ENCODE measurements at regions not wholly inside any gene's neighbourhood (a gene's known extent, or its start where the extent isn't known, plus 50 kb on each side); places are given as distances from the start of the nearest gene placed in this dataset.

DNA sequence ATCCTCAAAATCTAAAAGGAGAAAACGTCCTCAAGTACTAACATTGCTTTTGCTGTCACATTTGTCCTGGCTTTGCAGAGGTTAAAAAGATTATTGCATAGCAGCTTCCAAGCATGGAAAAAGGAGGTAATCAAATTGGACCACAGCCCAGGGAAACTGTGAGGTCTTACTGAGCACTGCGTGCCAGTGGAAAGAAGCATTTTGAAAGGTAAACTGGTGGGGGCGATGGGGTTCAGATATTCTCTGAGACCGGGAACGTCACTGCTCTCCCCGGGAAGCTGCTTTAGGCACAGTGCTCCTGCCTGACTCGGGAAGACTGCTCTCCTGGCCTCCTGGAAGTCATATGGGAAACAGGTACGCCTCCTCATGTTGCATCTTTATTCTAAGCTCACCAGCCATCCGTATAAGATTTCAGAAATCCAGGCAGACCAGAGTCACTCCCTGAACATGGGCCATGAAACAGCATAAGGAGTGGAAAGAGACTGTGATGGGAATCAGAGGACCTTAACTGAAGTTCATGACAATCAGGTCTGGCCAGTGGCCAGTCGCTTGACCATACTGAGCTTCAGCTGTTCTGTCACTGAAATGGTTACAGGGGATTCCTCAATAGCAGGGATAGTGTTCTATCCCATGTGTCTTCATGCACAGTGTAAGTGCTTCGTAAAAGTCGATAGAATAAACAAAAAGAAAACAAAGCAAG, 284.1 kb downstream of the TRIB2 start:
- Mint-ChIP-seq H3K27me3 (no peaks in the 10 kb centered on the region), H3K4me3 (no peak overlapping the region), H3K36me3 (no peaks in the 10 kb centered on the region), H3K27ac (no peak overlapping the region), H3K4me1 (ENCODE audit: low read depth) (no peaks in the 10 kb centered on the region), H3K9me3 (no peaks in the 10 kb centered on the region)
- DNase-seq, result no peak
- ChIA-PET CTCF (interaction anchor here (0.8 to 1.4 kb wide), 3 partner anchors 9 to 284 kb away, joined by 3 to 4 read pairs (median 3); partner anchors contain the start of gene TRIB2), POLR2A (no interaction called here)
- intact Hi-C loops (cut with micrococcal nuclease), result loop anchor here (10.0 kb wide), 1 partner anchor 1136 kb away; no protein-coding TSS in a partner anchor

DNA sequence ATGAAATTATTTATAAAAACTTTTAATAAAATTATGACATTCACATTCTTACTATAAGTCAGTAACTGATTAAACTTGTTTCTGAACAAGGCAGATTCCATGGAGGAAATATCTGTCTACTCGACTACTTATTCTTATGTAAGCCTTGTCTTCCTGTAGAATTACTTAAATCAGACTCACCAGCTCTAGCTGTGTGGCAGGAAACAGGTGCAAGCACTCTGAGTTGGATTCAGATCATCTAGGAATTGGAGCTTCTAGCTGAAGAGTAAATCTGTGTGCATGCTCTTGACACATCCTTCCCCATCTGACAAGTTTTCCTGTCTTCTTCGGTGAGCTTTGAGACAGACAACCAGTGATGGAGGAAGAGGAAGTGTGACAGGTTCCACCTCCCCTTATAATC, 284.7 kb downstream of the TRIB2 start:
- no peaks in the 10 kb centered on the region for H3K36me3 Mint-ChIP-seq
- intact Hi-C loops (cut with micrococcal nuclease), result loop anchor here (10.0 kb wide), 1 partner anchor 1137 kb away; no protein-coding TSS in a partner anchor
- no peak overlapping the region for H3K4me3 Mint-ChIP-seq
- no peaks in the 10 kb centered on the region for H3K27me3 Mint-ChIP-seq
- H3K9me3 Mint-ChIP-seq, result no peaks in the 10 kb centered on the region
- no peak overlapping the region for H3K27ac Mint-ChIP-seq
- DNase-seq, result no peak
- ChIA-PET POLR2A (no interaction called here), CTCF (interaction anchor here (0.8 to 1.4 kb wide), 3 partner anchors 10 to 285 kb away, joined by 3 to 4 read pairs (median 3); partner anchors contain the start of gene TRIB2)
- no peaks in the 10 kb centered on the region for H3K4me1 Mint-ChIP-seq (ENCODE audit: low read depth)

DNA sequence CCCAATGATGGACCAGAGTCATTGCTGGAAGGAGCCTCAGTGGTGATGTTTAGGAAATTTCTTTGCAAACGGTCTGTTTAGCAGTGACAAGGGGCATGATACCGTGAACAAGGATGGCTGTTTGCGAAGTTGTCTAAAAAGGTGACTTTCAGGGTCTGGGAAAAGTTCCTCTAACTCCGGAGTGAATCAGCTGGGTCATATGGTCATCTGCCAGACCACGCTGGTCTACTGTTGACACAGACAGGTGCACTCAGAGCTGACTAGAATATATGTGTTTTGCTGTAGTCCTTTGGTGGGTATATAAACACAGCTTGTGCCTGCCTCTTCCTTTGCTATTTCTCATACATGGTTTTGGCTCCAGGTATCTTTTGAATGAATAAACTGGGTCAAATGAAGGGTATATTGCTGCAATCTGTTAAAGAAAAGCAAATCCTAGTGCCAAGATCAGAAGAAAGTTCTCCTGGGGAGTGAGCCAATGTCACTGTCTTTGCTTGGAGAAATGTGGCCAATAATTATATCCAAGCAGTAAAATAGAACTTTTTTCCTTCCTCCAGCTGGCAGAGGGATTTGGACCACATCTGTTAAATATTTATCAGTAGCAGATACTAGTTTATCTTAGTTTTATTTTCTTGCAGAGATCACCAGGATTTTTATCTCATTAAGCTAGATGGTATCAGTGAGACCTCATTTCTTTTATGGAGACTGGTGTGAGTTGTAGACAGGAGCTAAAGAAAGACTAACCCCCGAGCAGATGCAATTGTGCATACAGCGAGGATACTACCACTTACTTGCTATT, 286.0 kb downstream of the TRIB2 start:
- no peaks in the 10 kb centered on the region for H3K9me3 Mint-ChIP-seq
- H3K36me3 Mint-ChIP-seq, result no peaks in the 10 kb centered on the region
- DNase-seq, result no peak
- H3K27ac Mint-ChIP-seq, result no peak overlapping the region
- CTCF ChIA-PET, result interaction anchor here (0.9 to 2.0 kb wide), 2 partner anchors 72 to 285 kb away, joined by 3 to 5 read pairs; partner anchors contain the start of gene TRIB2
- H3K27me3 Mint-ChIP-seq, result peaks cover 5% of the 10 kb centered on the region
- H3K4me3 Mint-ChIP-seq, result no peak overlapping the region
- H3K4me1 Mint-ChIP-seq (ENCODE audit: low read depth), result no peaks in the 10 kb centered on the region
- POLR2A ChIA-PET, result no interaction called here
- intact Hi-C loops (cut with micrococcal nuclease), result loop anchor here (10.0 kb wide), 1 partner anchor 1138 kb away; no protein-coding TSS in a partner anchor

DNA sequence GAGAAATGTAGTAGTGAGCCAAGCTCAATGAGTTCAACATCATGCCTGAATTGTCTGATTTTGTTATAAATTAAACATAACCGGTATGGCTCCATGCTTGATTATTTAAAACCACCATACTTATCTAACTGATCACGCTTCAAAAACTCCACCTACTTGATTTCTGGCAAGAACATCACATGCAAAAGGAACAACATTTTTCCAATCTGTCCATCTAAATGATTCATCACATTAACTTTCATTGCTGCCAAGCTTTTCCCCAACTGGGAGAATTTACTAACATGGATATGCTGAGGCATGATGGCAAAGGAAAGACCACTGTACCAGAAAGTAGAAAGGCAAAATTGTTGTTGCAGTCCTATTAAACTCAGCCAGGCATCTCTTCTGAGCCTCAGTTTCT, 286.8 kb downstream of the TRIB2 start:
- no peaks in the 10 kb centered on the region for H3K36me3 Mint-ChIP-seq
- no peak overlapping the region for H3K4me3 Mint-ChIP-seq
- intact Hi-C loops (cut with micrococcal nuclease), result loop anchor here (10.0 kb wide), 1 partner anchor 1139 kb away; no protein-coding TSS in a partner anchor
- ChIA-PET CTCF (interaction anchor here (1.3 to 2.0 kb wide), 2 partner anchors 72 to 286 kb away, joined by 3 to 5 read pairs; partner anchors contain the start of gene TRIB2), POLR2A (no interaction called here)
- H3K4me1 Mint-ChIP-seq (ENCODE audit: low read depth), result no peaks in the 10 kb centered on the region
- no peak overlapping the region for H3K27ac Mint-ChIP-seq
- peaks cover 6% of the 10 kb centered on the region for H3K27me3 Mint-ChIP-seq
- no peaks in the 10 kb centered on the region for H3K9me3 Mint-ChIP-seq
- DNase-seq, result no peak

DNA sequence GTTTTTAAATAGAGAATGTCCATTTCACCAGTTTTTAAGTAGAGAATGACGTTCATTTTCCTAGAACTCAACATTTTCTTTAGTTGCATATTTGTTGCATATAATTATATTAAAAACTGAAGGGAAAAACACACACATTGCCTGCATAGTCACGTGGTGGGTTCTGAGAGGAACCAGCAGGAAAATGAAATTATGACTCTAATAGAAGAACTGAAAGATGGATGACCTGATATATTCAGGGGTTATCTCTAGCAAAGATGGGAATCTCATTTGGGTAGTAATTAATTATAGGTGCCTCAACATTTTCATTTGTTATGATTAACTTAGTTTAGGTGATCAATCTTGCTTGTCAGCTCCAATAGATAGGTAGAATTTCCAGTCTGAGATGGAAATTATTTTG, 288.3 kb downstream of the TRIB2 start:
- CTCF ChIA-PET, result no interaction called here
- intact Hi-C loops (cut with micrococcal nuclease), result loop anchor here (5.0 to 10.0 kb wide), 2 partner anchors 448 to 1140 kb away; no protein-coding TSS in a partner anchor

DNA sequence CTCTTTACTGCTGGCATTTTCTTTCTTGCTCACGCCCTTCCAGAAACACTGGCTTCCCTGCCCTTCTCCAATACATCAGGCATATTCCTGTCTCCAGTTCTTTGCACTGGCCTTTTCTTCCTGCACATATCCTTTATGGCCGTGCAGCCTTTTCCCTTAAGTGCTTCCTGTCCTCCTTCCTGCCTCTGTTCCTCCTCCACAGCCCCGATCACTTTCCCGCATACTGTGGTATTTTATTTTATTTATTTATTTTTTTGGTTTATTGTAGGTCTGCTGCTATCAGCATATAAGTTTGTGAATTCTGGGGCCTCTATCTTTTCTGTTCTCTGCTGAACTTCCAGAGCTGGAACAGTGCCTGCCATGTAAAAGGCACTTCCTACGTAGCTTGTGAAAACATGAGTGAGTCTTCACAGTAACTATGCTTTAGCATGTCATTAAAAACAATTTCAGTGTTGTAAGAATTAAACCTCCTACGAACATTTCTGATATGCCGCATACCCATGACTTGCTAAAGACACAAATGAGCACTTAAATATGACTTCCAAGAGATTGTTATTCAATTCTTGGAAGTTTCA, 289.1 kb downstream of the TRIB2 start:
- Mint-ChIP-seq H3K27ac (no peak overlapping the region), H3K9me3 (no peaks in the 10 kb centered on the region), H3K4me3 (no peak overlapping the region), H3K4me1 (ENCODE audit: low read depth) (no peaks in the 10 kb centered on the region), H3K27me3 (peaks cover 8% of the 10 kb centered on the region), H3K36me3 (no peaks in the 10 kb centered on the region)
- DNase-seq, result no peak
- POLR2A ChIA-PET, result no interaction called here
- intact Hi-C loops (cut with micrococcal nuclease), result loop anchor here (1.0 to 10.0 kb wide), 5 partner anchors 287 to 1177 kb away; no protein-coding TSS in a partner anchor
- CTCF ChIA-PET, result interaction anchor here (0.6 to 2.4 kb wide), 24 partner anchors 10 to 1221 kb away, joined by 3 to 37 read pairs (median 10); partner anchors contain the start of gene TRIB2

More for the DNA sequence above, 288.3 kb downstream of the TRIB2 start:
- H3K4me1 Mint-ChIP-seq (ENCODE audit: low read depth), result no peaks in the 10 kb centered on the region
- no peaks in the 10 kb centered on the region for H3K36me3 Mint-ChIP-seq
- no peak overlapping the region for H3K4me3 Mint-ChIP-seq
- POLR2A ChIA-PET, result no interaction called here
- no peaks in the 10 kb centered on the region for H3K9me3 Mint-ChIP-seq
- DNase-seq, result no peak
- no peak overlapping the region for H3K27ac Mint-ChIP-seq
- H3K27me3 Mint-ChIP-seq, result peaks cover 6% of the 10 kb centered on the region

DNA sequence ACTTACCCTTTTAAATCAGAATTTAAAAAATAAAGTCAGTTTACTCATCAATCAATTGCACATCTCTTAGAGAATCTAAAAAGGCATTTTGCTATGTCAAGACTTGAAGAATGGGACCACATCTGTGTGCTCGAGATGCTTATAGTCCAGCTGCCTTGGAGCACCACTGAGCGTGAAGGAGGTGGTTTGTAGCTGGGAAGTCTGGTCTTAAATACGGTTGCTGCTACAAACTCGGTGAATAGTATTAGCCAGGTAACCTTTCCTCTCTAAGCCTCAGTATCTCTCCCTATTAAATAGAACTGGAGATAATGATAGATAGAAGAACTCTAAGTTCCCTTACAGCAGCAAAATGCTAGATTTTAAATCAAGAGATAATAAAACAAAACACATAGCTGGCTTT, 289.7 kb downstream of the TRIB2 start:
- peaks cover 8% of the 10 kb centered on the region for H3K27me3 Mint-ChIP-seq
- no peaks in the 10 kb centered on the region for H3K4me1 Mint-ChIP-seq (ENCODE audit: low read depth)
- H3K4me3 Mint-ChIP-seq, result no peak overlapping the region
- no peak for DNase-seq
- ChIA-PET CTCF (interaction anchor here (0.6 to 2.4 kb wide), 46 partner anchors 9 to 1313 kb away, joined by 3 to 37 read pairs (median 5); partner anchors contain the start of gene TRIB2), POLR2A (interaction anchor here (1.3 kb wide), 1 partner anchor 290 kb away, joined by 4 read pairs; the partner anchor contains the start of gene TRIB2)
- intact Hi-C loops (cut with micrococcal nuclease), result loop anchor here (1.0 to 10.0 kb wide), 5 partner anchors 288 to 1177 kb away; no protein-coding TSS in a partner anchor
- H3K36me3 Mint-ChIP-seq, result no peaks in the 10 kb centered on the region
- no peak overlapping the region for H3K27ac Mint-ChIP-seq
- H3K9me3 Mint-ChIP-seq, result no peaks in the 10 kb centered on the region

DNA sequence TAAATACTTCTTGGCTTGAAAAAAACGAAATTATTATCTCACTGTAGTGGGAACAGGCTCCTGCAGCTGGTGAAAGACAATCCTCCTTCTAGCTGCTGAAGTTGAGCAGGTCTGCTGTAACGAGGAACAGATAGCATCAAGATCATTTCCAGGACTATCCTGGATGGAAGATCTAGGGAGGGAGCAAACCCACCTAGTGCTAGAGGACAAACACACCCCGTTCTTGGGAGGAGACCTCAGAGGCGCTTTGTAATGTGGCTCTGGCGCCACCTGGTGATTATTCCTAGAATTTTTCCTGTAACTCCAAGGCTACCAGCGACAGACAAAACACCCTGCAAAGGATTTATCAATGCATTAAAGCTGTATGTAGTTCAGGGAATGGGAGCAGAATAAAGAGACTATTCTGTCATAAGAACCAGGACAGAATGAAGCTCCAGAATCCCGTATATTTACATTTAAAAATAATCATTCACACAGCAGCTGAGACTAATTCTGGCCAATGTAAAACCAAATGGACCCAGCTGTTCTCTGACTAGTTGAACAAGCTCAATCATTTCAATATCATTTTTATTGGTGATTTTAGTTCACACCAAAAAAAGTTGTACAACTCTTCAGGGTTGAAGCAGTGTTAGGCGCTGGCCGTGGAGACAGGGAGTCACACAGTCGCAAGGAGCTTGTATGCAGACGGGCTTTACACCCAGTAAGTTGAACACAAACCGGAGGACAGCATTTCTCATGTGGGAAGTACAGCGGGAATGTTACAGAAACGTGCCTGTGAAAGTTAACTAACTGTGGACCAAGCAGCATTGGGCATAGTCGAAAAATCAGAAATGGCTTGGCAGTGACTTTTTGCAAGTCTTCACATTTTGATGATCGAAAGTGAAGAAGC, 290.3 kb downstream of the TRIB2 start:
- peaks cover 8% of the 10 kb centered on the region for H3K27me3 Mint-ChIP-seq
- CTCF ChIA-PET, result interaction anchor here (0.5 to 2.4 kb wide), 74 partner anchors 8 to 1541 kb away, joined by 3 to 37 read pairs (median 4); partner anchors contain the start of genes E2F6 and TRIB2
- no peaks in the 10 kb centered on the region for H3K9me3 Mint-ChIP-seq
- no peak overlapping the region for H3K4me3 Mint-ChIP-seq
- intact Hi-C loops (cut with micrococcal nuclease), result loop anchor here (1.0 to 10.0 kb wide), 5 partner anchors 288 to 1178 kb away; no protein-coding TSS in a partner anchor
- DNase-seq, result peak; percentile 68
- H3K27ac Mint-ChIP-seq, result no peak overlapping the region
- no peaks in the 10 kb centered on the region for H3K4me1 Mint-ChIP-seq (ENCODE audit: low read depth)
- no peaks in the 10 kb centered on the region for H3K36me3 Mint-ChIP-seq
- POLR2A ChIA-PET, result interaction anchor here (0.6 to 1.3 kb wide), 3 partner anchors 290 to 1717 kb away, joined by 3 to 4 read pairs (median 3); partner anchors contain the start of gene TRIB2

DNA sequence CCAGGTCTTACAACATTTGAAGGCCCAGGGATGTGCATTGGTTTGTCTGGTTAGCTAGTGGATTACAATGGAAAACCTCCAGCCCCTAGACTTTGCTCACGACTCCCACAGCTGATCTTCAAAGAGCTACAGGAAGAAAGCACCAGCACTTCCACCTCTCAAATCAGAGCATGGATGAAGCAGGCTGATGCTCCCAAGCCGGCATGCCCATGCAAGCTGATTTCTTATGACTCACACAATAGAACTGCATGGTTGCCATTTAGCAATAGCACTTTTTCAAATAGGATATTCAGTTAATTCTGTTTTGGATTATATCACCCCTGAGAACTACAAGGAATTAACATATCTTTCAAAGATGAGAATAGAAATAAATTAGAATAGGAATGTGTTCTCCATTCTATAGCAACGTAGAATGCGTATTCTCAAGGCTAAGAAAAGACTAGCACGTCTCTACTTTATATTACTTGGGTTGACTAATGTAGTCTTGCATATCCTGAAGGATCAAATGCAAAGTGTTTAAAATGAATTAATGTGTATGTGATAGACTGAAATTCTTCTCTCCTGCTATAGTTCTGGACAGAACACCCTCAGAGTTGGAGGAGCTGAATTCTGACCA, 292.4 kb downstream of the TRIB2 start:
- no peaks in the 10 kb centered on the region for H3K4me1 Mint-ChIP-seq (ENCODE audit: low read depth)
- H3K9me3 Mint-ChIP-seq, result no peaks in the 10 kb centered on the region
- ChIA-PET POLR2A (no interaction called here), CTCF (interaction anchor here (0.6 kb wide), 1 partner anchor 51 kb away, joined by 3 read pairs; no protein-coding TSS in a partner anchor)
- H3K4me3 Mint-ChIP-seq, result no peak overlapping the region
- H3K36me3 Mint-ChIP-seq, result no peaks in the 10 kb centered on the region
- no peak overlapping the region for H3K27ac Mint-ChIP-seq
- intact Hi-C loops (cut with micrococcal nuclease), result loop anchor here (5.0 to 10.0 kb wide), 2 partner anchors 452 to 1144 kb away; no protein-coding TSS in a partner anchor
- no peak for DNase-seq
- H3K27me3 Mint-ChIP-seq, result peaks cover 13% of the 10 kb centered on the region

DNA sequence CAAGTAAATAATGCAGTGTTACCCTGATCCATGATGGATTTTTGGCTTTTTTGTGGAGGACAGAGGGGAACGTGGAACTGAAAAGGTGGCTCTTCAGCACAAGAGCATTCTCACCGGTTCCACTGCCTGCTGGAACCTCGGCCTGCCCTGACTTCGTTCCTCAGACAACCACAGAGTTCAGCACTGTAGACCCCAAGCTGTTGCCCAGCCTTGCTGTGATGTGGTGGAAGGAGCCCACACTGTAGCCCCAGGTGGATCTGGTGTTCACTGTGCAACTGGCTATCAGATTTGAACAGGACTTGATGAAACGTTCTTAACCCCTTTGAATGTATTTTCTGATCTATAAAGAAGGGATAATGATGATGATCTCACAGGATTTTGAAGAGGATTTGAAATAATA, 293.5 kb downstream of the TRIB2 start:
- no peaks in the 10 kb centered on the region for H3K4me1 Mint-ChIP-seq (ENCODE audit: low read depth)
- no peak overlapping the region for H3K4me3 Mint-ChIP-seq
- H3K9me3 Mint-ChIP-seq, result no peaks in the 10 kb centered on the region
- no peak overlapping the region for H3K27ac Mint-ChIP-seq
- intact Hi-C loops (cut with micrococcal nuclease), result no loop called here
- ChIA-PET POLR2A (no interaction called here), CTCF (no interaction called here)
- no peaks in the 10 kb centered on the region for H3K36me3 Mint-ChIP-seq
- no peak for DNase-seq
- peaks cover 17% of the 10 kb centered on the region for H3K27me3 Mint-ChIP-seq

Measured in activated CD4-positive, alpha-beta memory T cell treated with anti-CD3 and anti-CD28 coated beads for 36 hours (primary cell).